ENCODE measurements at regions not wholly inside any gene's neighbourhood (a gene's known extent, or its start where the extent isn't known, plus 50 kb on each side); places are given as distances from the start of the nearest gene placed in this dataset.
"Not testable (repeated sequence)": the region's sequence is repeated elsewhere in the genome, so short reads cannot be mapped to it uniquely, and the experiment has no call there.

DNA sequence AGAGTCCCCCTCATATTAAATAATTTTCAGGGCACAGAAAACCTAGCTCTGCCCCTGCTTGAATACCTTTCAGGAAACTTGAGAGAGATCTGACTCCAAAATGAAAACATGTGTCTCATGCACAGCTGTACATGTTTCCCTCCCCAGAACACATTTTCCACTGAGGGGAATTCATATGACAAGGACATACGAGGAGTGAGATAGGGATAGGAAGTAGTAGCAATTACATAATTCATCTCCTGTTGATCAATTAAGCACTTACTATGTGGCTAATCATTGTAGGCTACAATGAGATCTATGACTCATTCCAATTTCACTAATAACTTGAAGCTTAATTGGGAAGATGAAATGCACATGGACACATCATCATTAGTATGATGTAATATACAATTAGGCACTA lies 302.1 kb downstream of the PCDH11X start:
- not testable (repeated sequence) for H3K4me3 ChIP-seq (ENCODE audit: low read length); H3K27me3 ChIP-seq (ENCODE audit: control insufficient read depth, insufficient read depth, low read length); H3K9ac ChIP-seq (ENCODE audit: low read length); H3K36me3 ChIP-seq (ENCODE audit: control insufficient read depth, low read depth, low read length); H3K4me1 ChIP-seq (ENCODE audit: control insufficient read depth, low read depth, low read length); H3K27ac ChIP-seq (ENCODE audit: low read length); H3K9me3 ChIP-seq (ENCODE audit: control insufficient read depth, low read depth, low read length)

- H3K36me3 ChIP-seq (ENCODE audit: control insufficient read depth, low read depth, low read length); H3K4me3 ChIP-seq (ENCODE audit: low read length); H3K27ac ChIP-seq (ENCODE audit: low read length); H3K27me3 ChIP-seq (ENCODE audit: control insufficient read depth, insufficient read depth, low read length); H3K4me1 ChIP-seq (ENCODE audit: control insufficient read depth, low read depth, low read length); H3K9ac ChIP-seq (ENCODE audit: low read length); H3K9me3 ChIP-seq (ENCODE audit: control insufficient read depth, low read depth, low read length): not testable (repeated sequence)
Measured at GRCh38 chrX:92090756-92091155, 311.6 kb downstream of the PCDH11X start.

- H3K4me3 ChIP-seq (ENCODE audit: low read length); H3K4me1 ChIP-seq (ENCODE audit: control insufficient read depth, low read depth, low read length); H3K9me3 ChIP-seq (ENCODE audit: control insufficient read depth, low read depth, low read length); H3K27me3 ChIP-seq (ENCODE audit: control insufficient read depth, insufficient read depth, low read length); H3K27ac ChIP-seq (ENCODE audit: low read length); H3K36me3 ChIP-seq (ENCODE audit: control insufficient read depth, low read depth, low read length); H3K9ac ChIP-seq (ENCODE audit: low read length): not testable (repeated sequence)
Measured at GRCh38 chrX:92098136-92098535, 319.0 kb downstream of the PCDH11X start.

DNA sequence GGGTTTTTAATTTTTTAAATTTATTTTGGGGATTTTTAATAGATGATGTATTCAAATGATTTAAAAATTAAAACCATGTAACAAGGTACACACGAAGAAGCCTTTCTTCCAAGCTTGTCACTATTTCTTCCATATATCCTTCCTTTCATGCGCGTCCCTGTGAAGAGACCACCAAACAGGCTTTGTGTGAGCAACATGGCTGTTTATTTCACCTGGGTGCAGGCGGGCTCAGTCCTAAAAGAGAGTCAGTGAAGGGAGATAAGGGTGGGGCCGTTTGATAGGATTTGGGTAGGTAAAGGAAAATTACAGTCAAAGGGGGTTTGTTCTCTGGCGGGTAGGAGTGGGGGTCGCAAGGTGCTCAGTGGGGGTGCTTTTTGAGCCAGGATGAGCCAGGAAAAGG lies 320.9 kb downstream of the PCDH11X start:
- not testable (repeated sequence) for H3K27me3 ChIP-seq (ENCODE audit: control insufficient read depth, insufficient read depth, low read length); H3K9me3 ChIP-seq (ENCODE audit: control insufficient read depth, low read depth, low read length); H3K4me3 ChIP-seq (ENCODE audit: low read length); H3K9ac ChIP-seq (ENCODE audit: low read length); H3K27ac ChIP-seq (ENCODE audit: low read length); H3K4me1 ChIP-seq (ENCODE audit: control insufficient read depth, low read depth, low read length)
- H3K36me3 ChIP-seq (ENCODE audit: control insufficient read depth, low read depth, low read length): peaks cover 10% of the 10 kb centered on the region

DNA sequence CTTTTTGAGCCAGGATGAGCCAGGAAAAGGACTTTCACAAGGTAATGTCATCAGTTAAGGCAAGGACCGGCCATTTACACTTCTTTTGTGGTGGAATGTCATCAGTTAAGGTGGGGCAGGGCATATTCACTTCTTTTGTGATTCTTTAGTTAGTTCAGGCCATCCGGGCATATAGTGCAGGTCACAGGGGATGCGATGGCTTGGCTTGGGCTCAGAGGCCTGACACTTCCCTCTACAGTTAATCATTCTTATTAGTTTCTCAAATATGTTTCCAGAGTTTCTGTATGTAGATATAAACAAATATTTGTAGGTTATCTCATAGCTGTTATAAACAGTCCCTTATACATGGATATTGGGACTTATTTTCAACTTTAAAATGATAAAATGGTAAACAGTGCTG lies 326.5 kb downstream of the PCDH11X start:
- peaks cover 12% of the 10 kb centered on the region for H3K4me1 ChIP-seq (ENCODE audit: control insufficient read depth, low read depth, low read length)
- H3K9ac ChIP-seq (ENCODE audit: low read length); H3K9me3 ChIP-seq (ENCODE audit: control insufficient read depth, low read depth, low read length); H3K27me3 ChIP-seq (ENCODE audit: control insufficient read depth, insufficient read depth, low read length): not testable (repeated sequence)
- H3K4me3 ChIP-seq (ENCODE audit: low read length): peak overlapping the region; percentile 35
- H3K36me3 ChIP-seq (ENCODE audit: control insufficient read depth, low read depth, low read length): peaks cover 10% of the 10 kb centered on the region
- H3K27ac ChIP-seq (ENCODE audit: low read length): peak overlapping the region; percentile 24

GRCh38 chrX:92106671-92107070 lies 327.5 kb downstream of the PCDH11X start:
- H3K4me3 ChIP-seq (ENCODE audit: low read length); H3K9ac ChIP-seq (ENCODE audit: low read length); H3K27me3 ChIP-seq (ENCODE audit: control insufficient read depth, insufficient read depth, low read length); H3K9me3 ChIP-seq (ENCODE audit: control insufficient read depth, low read depth, low read length); H3K27ac ChIP-seq (ENCODE audit: low read length): not testable (repeated sequence)
- peaks cover 12% of the 10 kb centered on the region for H3K4me1 ChIP-seq (ENCODE audit: control insufficient read depth, low read depth, low read length)
- H3K36me3 ChIP-seq (ENCODE audit: control insufficient read depth, low read depth, low read length): peaks cover 10% of the 10 kb centered on the region

DNA sequence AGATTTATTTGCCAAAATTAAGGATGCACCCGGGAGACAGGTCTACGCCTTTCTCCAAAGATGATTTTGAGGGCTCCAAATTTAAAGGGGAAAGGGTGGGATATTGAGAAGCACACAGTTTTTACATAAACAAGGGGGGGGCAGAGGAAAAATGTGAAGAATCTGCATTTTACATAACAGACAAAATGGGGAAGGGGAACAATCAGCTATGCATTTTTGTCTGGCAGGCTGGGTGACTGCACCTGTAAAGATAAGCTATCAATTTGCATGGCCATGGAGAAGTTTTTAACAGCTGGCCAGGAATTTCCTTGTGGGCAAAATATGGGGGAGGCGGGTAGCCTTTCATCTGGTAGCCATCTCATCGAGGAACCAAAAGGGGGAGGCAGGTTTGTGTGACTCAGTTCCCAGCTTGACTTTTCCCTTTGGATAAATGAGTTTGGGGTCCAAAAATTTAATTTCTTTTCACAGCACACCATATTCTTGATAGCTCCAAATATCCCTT lies 331.3 kb downstream of the PCDH11X start:
- not testable (repeated sequence) for H3K27ac ChIP-seq (ENCODE audit: low read length)

GRCh38 chrX:92117701-92118100 lies 338.5 kb downstream of the PCDH11X start:
- not testable (repeated sequence) for H3K27ac ChIP-seq (ENCODE audit: low read length); H3K4me3 ChIP-seq (ENCODE audit: low read length); H3K9ac ChIP-seq (ENCODE audit: low read length); H3K4me1 ChIP-seq (ENCODE audit: control insufficient read depth, low read depth, low read length); H3K9me3 ChIP-seq (ENCODE audit: control insufficient read depth, low read depth, low read length); H3K36me3 ChIP-seq (ENCODE audit: control insufficient read depth, low read depth, low read length); H3K27me3 ChIP-seq (ENCODE audit: control insufficient read depth, insufficient read depth, low read length)

More for the DNA sequence above, 331.3 kb downstream of the PCDH11X start:
- Histone ChIP-seq H3K4me1 (ENCODE audit: control insufficient read depth, low read depth, low read length) (peaks cover 12% of the 10 kb centered on the region), H3K4me3 (ENCODE audit: low read length) (peak overlapping the region; percentile 9)
- not testable (repeated sequence) for H3K36me3 ChIP-seq (ENCODE audit: control insufficient read depth, low read depth, low read length); H3K9ac ChIP-seq (ENCODE audit: low read length); H3K9me3 ChIP-seq (ENCODE audit: control insufficient read depth, low read depth, low read length); H3K27me3 ChIP-seq (ENCODE audit: control insufficient read depth, insufficient read depth, low read length)

DNA sequence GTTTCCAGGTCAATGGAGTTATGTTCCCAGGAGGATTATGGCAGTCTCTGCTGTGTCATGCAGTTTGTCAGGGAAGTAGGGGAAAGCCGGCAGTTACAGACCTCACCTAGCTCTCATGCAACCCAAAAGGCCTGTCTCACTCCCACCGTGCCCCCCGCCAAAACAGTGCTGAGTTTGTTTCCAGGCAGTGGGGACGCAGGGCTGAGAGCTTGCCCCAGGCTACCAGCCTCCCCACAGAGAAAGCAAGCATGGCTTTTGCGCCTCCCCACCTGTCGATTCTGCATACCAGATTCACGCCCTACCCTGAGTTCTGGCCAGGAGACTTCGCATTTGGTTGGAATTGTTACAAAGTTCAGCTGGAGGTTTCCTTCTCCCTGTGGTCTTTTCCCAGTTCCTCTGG lies 383.9 kb downstream of the PCDH11X start:
- H3K27me3 ChIP-seq (ENCODE audit: control insufficient read depth, insufficient read depth, low read length); H3K4me1 ChIP-seq (ENCODE audit: control insufficient read depth, low read depth, low read length); H3K36me3 ChIP-seq (ENCODE audit: control insufficient read depth, low read depth, low read length); H3K4me3 ChIP-seq (ENCODE audit: low read length); H3K9ac ChIP-seq (ENCODE audit: low read length); H3K27ac ChIP-seq (ENCODE audit: low read length); H3K9me3 ChIP-seq (ENCODE audit: control insufficient read depth, low read depth, low read length): not testable (repeated sequence)

GRCh38 chrX:92209936-92210335 lies 430.8 kb downstream of the PCDH11X start:
- no peak overlapping the region for H3K27ac ChIP-seq (ENCODE audit: low read length)
- peaks cover 14% of the 10 kb centered on the region for H3K9me3 ChIP-seq (ENCODE audit: control insufficient read depth, low read depth, low read length)
- peaks cover 3% of the 10 kb centered on the region for H3K36me3 ChIP-seq (ENCODE audit: control insufficient read depth, low read depth, low read length)
- no peaks in the 10 kb centered on the region for H3K27me3 ChIP-seq (ENCODE audit: control insufficient read depth, insufficient read depth, low read length)
- H3K4me3 ChIP-seq (ENCODE audit: low read length): no peak overlapping the region
- no peaks in the 10 kb centered on the region for H3K4me1 ChIP-seq (ENCODE audit: control insufficient read depth, low read depth, low read length)
- H3K9ac ChIP-seq (ENCODE audit: low read length): no peak overlapping the region

GRCh38 chrX:92213786-92214185 lies 434.6 kb downstream of the PCDH11X start:
- Histone ChIP-seq H3K9me3 (ENCODE audit: control insufficient read depth, low read depth, low read length) (peaks cover 16% of the 10 kb centered on the region), H3K4me3 (ENCODE audit: low read length) (no peak overlapping the region), H3K4me1 (ENCODE audit: control insufficient read depth, low read depth, low read length) (no peaks in the 10 kb centered on the region), H3K27me3 (ENCODE audit: control insufficient read depth, insufficient read depth, low read length) (no peaks in the 10 kb centered on the region), H3K27ac (ENCODE audit: low read length) (no peak overlapping the region), H3K36me3 (ENCODE audit: control insufficient read depth, low read depth, low read length) (peaks cover 3% of the 10 kb centered on the region), H3K9ac (ENCODE audit: low read length) (no peak overlapping the region)

GRCh38 chrX:92215011-92215410 lies 435.8 kb downstream of the PCDH11X start:
- not testable (repeated sequence) for H3K36me3 ChIP-seq (ENCODE audit: control insufficient read depth, low read depth, low read length); H3K9ac ChIP-seq (ENCODE audit: low read length); H3K4me1 ChIP-seq (ENCODE audit: control insufficient read depth, low read depth, low read length); H3K4me3 ChIP-seq (ENCODE audit: low read length); H3K27ac ChIP-seq (ENCODE audit: low read length); H3K27me3 ChIP-seq (ENCODE audit: control insufficient read depth, insufficient read depth, low read length)
- peaks cover 16% of the 10 kb centered on the region for H3K9me3 ChIP-seq (ENCODE audit: control insufficient read depth, low read depth, low read length)

Data from iPS-18a (cell line).